A549 (cell line): ENCODE measurements at regions not wholly inside any gene's neighbourhood (a gene's known extent, or its start where the extent isn't known, plus 50 kb on each side); places are given as distances from the start of the nearest gene placed in this dataset.

Source experiments
- ATAC-seq, 2 experiments: fragments of 200-7000 bp in 1 of 2; fragments of >200 bp in 1 of 2; cut with Nextera tagmentation in 1 of 2; cut with Tn5 transposase in 1 of 2; 3 replicates each; pipeline versions ENCODE4 v1.8.0 to v1.9.1; 2018 to 2020; ENCODE audit warnings: mild to moderate bottlenecking in 1 of 2, moderate library complexity in 1 of 2
- CTCF ChIA-PET: fragments of 300-600 bp; sonication (Branson Sonifier 250); formaldehyde crosslinking; extraction: SDS; loops from one replicate; lab custom pipeline; 2021; ENCODE audit warnings: antibody characterized with exemption, inconsistent platforms; lab: Yijun Ruan, JAX
- POLR2A ChIA-PET: fragments of 350-600 bp; formaldehyde crosslinking; extraction: SDS; loops from one replicate; lab custom pipeline; 2021; ENCODE audit warnings: antibody characterized with exemption, inconsistent platforms; lab: Yijun Ruan, JAX
- DNase-seq, 2 experiments: peaks; one replicate each; pipeline versions ENCODE4 v3.0.0 to v3.0.0-alpha.2; 2011 to 2016; ENCODE audit warnings: low read depth in 1 of 2, low spot score in 1 of 2
- FAIRE-seq: peaks from 2 replicates; lab custom pipeline; 2011; peaks lifted over from hg19 to GRCh38; lab: Jason Lieb, UNC
- H3K27ac ChIP-seq, 2 experiments: fragments of >200 bp; sonication (Bioruptor Twin); formaldehyde crosslinking; 3 replicates each; pipeline ENCODE4 v1.5.1; 2016 to 2017
- H3K4me1 ChIP-seq: fragments of >200 bp; sonication (Bioruptor Twin); formaldehyde crosslinking; 3 replicates; pipeline ENCODE4 v1.6.1; 2016
- H3K4me2 ChIP-seq: fragments of >200 bp; sonication (Bioruptor Twin); formaldehyde crosslinking; 3 replicates; pipeline ENCODE4 v1.6.1; 2016
- H3K4me3 ChIP-seq: fragments of >200 bp; sonication (Bioruptor Twin); formaldehyde crosslinking; 3 replicates; pipeline ENCODE4 v1.5.1; 2016
- H3K9me3 ChIP-seq: fragments of >200 bp; sonication (Bioruptor Twin); formaldehyde crosslinking; 3 replicates; pipeline ENCODE4 v1.6.1; 2016
- CBX8 ChIP-seq: fragments of 200-600 bp; sonication (generic); IDR thresholded peaks from 2 replicates; pipeline ENCODE4 v1.6.1; 2016
- CHD2 ChIP-seq: fragments of 150-350 bp; IDR thresholded peaks from 2 replicates; pipeline ENCODE4 v1.6.1; 2014; ENCODE audit warnings: low read length; ENCODE audit not compliant: partially characterized antibody
- CTCF ChIP-seq: fragments of >200 bp; sonication (Bioruptor Twin); formaldehyde crosslinking; IDR thresholded peaks from 3 replicates; pipeline ENCODE4 v1.5.1; 2016
- E2F6 ChIP-seq: IDR thresholded peaks from 2 replicates; pipeline ENCODE4 v1.6.1; 2012; ENCODE audit warnings: low read depth, borderline replicate concordance
- EHF ChIP-seq: fragments of 250-450 bp; sonication (Bioruptor Pico); IDR thresholded peaks from 2 replicates; pipeline ENCODE4 v1.5.0; 2020; ENCODE audit warnings: mild to moderate bottlenecking
- EHMT2 ChIP-seq: fragments of 200-600 bp; sonication (generic); IDR thresholded peaks from 2 replicates; pipeline ENCODE4 v1.6.1; 2016; ENCODE audit warnings: antibody characterized with exemption, low read depth, mild to moderate bottlenecking, moderate library complexity
- EP300 ChIP-seq, 2 experiments: fragments of >200 bp; sonication (Bioruptor Twin); formaldehyde crosslinking; IDR thresholded peaks; 2 replicates in 1 of 2; 3 replicates in 1 of 2; pipeline ENCODE4 v1.6.1; 2016 to 2017
- ESRRA ChIP-seq: fragments of 150-350 bp; IDR thresholded peaks from 2 replicates; pipeline ENCODE4 v1.6.1; 2014; ENCODE audit warnings: mild to moderate bottlenecking, low read length, borderline replicate concordance
- FOSB ChIP-seq: fragments of 250-450 bp; sonication (Bioruptor Pico); IDR thresholded peaks from 2 replicates; pipeline ENCODE4 v1.5.0; 2020; ENCODE audit warnings: mild to moderate bottlenecking, moderate library complexity
- FOXS1 ChIP-seq: fragments of 250-450 bp; sonication (Bioruptor Pico); IDR thresholded peaks from 2 replicates; pipeline ENCODE4 v1.5.0; 2020; ENCODE audit warnings: mild to moderate bottlenecking, moderate library complexity
- GATA3 ChIP-seq: IDR thresholded peaks from 2 replicates; pipeline ENCODE4 v1.6.1; 2012; ENCODE audit warnings: borderline replicate concordance
- HDAC2 ChIP-seq: fragments of 200-600 bp; sonication (generic); IDR thresholded peaks from 2 replicates; pipeline ENCODE4 v1.6.1; 2016
- HEYL ChIP-seq: fragments of 250-450 bp; sonication (Bioruptor Pico); IDR thresholded peaks from 2 replicates; pipeline ENCODE4 v1.8.0; 2021; ENCODE audit warnings: mild to moderate bottlenecking, moderate library complexity
- HMGXB4 ChIP-seq: fragments of 250-450 bp; sonication (Bioruptor Pico); IDR thresholded peaks from 2 replicates; pipeline ENCODE4 v1.5.0; 2021; ENCODE audit warnings: mild to moderate bottlenecking, moderate library complexity, borderline replicate concordance
- HOXB5 ChIP-seq: fragments of 250-450 bp; sonication (Bioruptor Pico); IDR thresholded peaks from 2 replicates; pipeline ENCODE4 v1.5.0; 2020; ENCODE audit warnings: mild to moderate bottlenecking, moderate library complexity
- JUN ChIP-seq, 2 experiments: fragments of >200 bp; sonication (Bioruptor Twin); formaldehyde crosslinking; IDR thresholded peaks; 2 replicates in 1 of 2; 3 replicates in 1 of 2; pipeline ENCODE4 v1.6.1; 2016 to 2017
- JUNB ChIP-seq: fragments of >200 bp; sonication (Bioruptor Twin); formaldehyde crosslinking; IDR thresholded peaks from 2 replicates; pipeline ENCODE4 v1.6.1; 2016
- MAX ChIP-seq: IDR thresholded peaks from 2 replicates; pipeline ENCODE4 v1.6.1; 2012
- MAZ ChIP-seq: fragments of 150-350 bp; IDR thresholded peaks from 2 replicates; pipeline ENCODE4 v1.6.1; 2014; ENCODE audit warnings: antibody characterized with exemption, low read depth, low read length, borderline replicate concordance
- MYC ChIP-seq: IDR thresholded peaks from 2 replicates; pipeline ENCODE4 v1.6.1; 2012; ENCODE audit warnings: mild to moderate bottlenecking, inconsistent platforms, low read length, improper control_type of control experiment, borderline replicate concordance
- NFE2L2 ChIP-seq: fragments of 150-350 bp; conservative IDR thresholded peaks from 2 replicates; pipeline ENCODE4 v1.6.1; 2014; ENCODE audit warnings: low read length
- NPAS2 ChIP-seq: fragments of 250-450 bp; sonication (Bioruptor Pico); IDR thresholded peaks from 2 replicates; pipeline ENCODE4 v1.8.0; 2022; ENCODE audit warnings: mild to moderate bottlenecking, moderate library complexity, borderline replicate concordance
- PBX3 ChIP-seq: IDR thresholded peaks from 2 replicates; pipeline ENCODE4 v1.6.1; 2012
- RAD21 ChIP-seq, 2 experiments: fragments of >200 bp in 1 of 2; sonication (Bioruptor Twin) in 1 of 2; formaldehyde crosslinking in 1 of 2; IDR thresholded peaks in 1 of 2; conservative IDR thresholded peaks in 1 of 2; 2 replicates in 1 of 2; 3 replicates in 1 of 2; pipeline ENCODE4 v1.6.1; 2012 to 2018; ENCODE audit warnings: inconsistent platforms in 1 of 2
- RCOR1 ChIP-seq: fragments of 150-350 bp; IDR thresholded peaks from 2 replicates; pipeline ENCODE4 v1.6.1; 2014; ENCODE audit warnings: antibody characterized with exemption, low read length, low read depth
- RNF2 ChIP-seq: fragments of 200-600 bp; sonication (generic); IDR thresholded peaks from 2 replicates; pipeline ENCODE4 v1.6.1; 2016; ENCODE audit warnings: low read depth, mild to moderate bottlenecking, antibody characterized with exemption, moderate library complexity, borderline replicate concordance
- TFCP2L1 ChIP-seq: fragments of 250-450 bp; sonication (Bioruptor Pico); IDR thresholded peaks from 2 replicates; pipeline ENCODE4 v1.5.0; 2021; ENCODE audit warnings: mild to moderate bottlenecking
- TP53 ChIP-seq: fragments of 250-450 bp; sonication (Bioruptor Pico); IDR thresholded peaks from 2 replicates; pipeline ENCODE4 v1.5.0; 2021; ENCODE audit warnings: mild to moderate bottlenecking, moderate library complexity
- USF2 ChIP-seq: fragments of 450-650 bp; IDR thresholded peaks from 2 replicates; pipeline ENCODE4 v1.6.1; 2014; ENCODE audit warnings: antibody characterized with exemption
- ZSCAN20 ChIP-seq: fragments of 250-450 bp; sonication (Bioruptor Pico); IDR thresholded peaks from 2 replicates; pipeline ENCODE4 v1.8.0; 2022; ENCODE audit warnings: mild to moderate bottlenecking, moderate library complexity
- WGBS: methylation state at CpG from one replicate; pipeline ENCODE4 v1.1.6; 2017; ENCODE audit errors: missing lambda C conversion rate; 5-methylcytosine and 5-hydroxymethylcytosine counted together

- H3K4me2 ChIP-seq: no peak overlapping the region
- no peak overlapping the region for H3K27ac ChIP-seq
- TF ChIP-seq HEYL (CRISPR knock-in tag): no peak
- TF ChIP-seq NPAS2 (CRISPR knock-in tag): no peak
- WGBS: 69% methylated on average over 4 of the region's 4 CpGs
- no peaks in the 10 kb centered on the region for H3K4me1 ChIP-seq
- FAIRE-seq (no peak), ATAC-seq (no peak), DNase-seq (no peak)
- POLR2A ChIA-PET: no interaction called here
- no peak overlapping the region for H3K4me3 ChIP-seq
- H3K9me3 ChIP-seq: peaks cover 6% of the 10 kb centered on the region; the same call in 2 of the 3 replicates
- CTCF ChIA-PET: no interaction called here
Measured at GRCh38 chr9:111195766-111196165, 134.3 kb downstream of the OR2K2 start.

- ChIA-PET CTCF (no interaction called here), POLR2A (no interaction called here)
- H3K4me2 ChIP-seq: no peak overlapping the region
- no peak overlapping the region for H3K4me3 ChIP-seq
- DNase-seq (no peak), FAIRE-seq (no peak), ATAC-seq (no peak)
- H3K9me3 ChIP-seq: no peaks in the 10 kb centered on the region
- H3K27ac ChIP-seq: no peak overlapping the region
- no peaks in the 10 kb centered on the region for H3K4me1 ChIP-seq
- TF ChIP-seq MAZ (no peak), HEYL (CRISPR knock-in tag) (no peak), MYC (no peak), FOSB (CRISPR knock-in tag) (no peak), HMGXB4 (no peak), HDAC2 (no peak), TFCP2L1 (CRISPR knock-in tag) (no peak), USF2 (no peak), ESRRA (no peak), ZSCAN20 (CRISPR knock-in tag) (no peak), TP53 (CRISPR knock-in tag) (no peak), GATA3 (no peak), RCOR1 (no peak), CTCF (no peak), JUN (IDR thresholded peaks at IDR 0.05) (no peak), CBX8 (no peak)
Measured at GRCh38 chr9:111193095-111193494, 136.9 kb downstream of the OR2K2 start.

GRCh38 chr9:111192650-111193049 is 137.4 kb downstream of the OR2K2 start:
- no peaks in the 10 kb centered on the region for H3K4me1 ChIP-seq
- TF ChIP-seq CHD2 (no peak), NPAS2 (CRISPR knock-in tag) (no peak), EHF (CRISPR knock-in tag) (no peak), E2F6 (no peak), FOXS1 (no peak), MAZ (no peak), NFE2L2 (no peak), EHMT2 (no peak), EP300 (IDR thresholded peaks at IDR 0.05) (no peak), JUNB (no peak), RNF2 (no peak), PBX3 (no peak), RAD21 (conservative IDR thresholded peaks at IDR 0.05 in 1 of 2, IDR thresholded peaks at IDR 0.05 in 1 of 2) (no peak), MAX (no peak), HOXB5 (CRISPR knock-in tag) (no peak)

More at GRCh38 chr9:111192650-111193049, 137.4 kb downstream of the OR2K2 start:
- H3K4me3 ChIP-seq: no peak overlapping the region
- no peak overlapping the region for H3K4me2 ChIP-seq
- no peak overlapping the region for H3K27ac ChIP-seq
- no peaks in the 10 kb centered on the region for H3K9me3 ChIP-seq
- ATAC-seq (no peak), DNase-seq (no peak), FAIRE-seq (no peak)
- POLR2A ChIA-PET: no interaction called here
- CTCF ChIA-PET: no interaction called here
- 47% methylated on average over 2 of the region's 2 CpGs for WGBS
